ENCODE measurements at regions not wholly inside any gene's neighbourhood (a gene's known extent, or its start where the extent isn't known, plus 50 kb on each side); places are given as distances from the start of the nearest gene placed in this dataset.

DNA sequence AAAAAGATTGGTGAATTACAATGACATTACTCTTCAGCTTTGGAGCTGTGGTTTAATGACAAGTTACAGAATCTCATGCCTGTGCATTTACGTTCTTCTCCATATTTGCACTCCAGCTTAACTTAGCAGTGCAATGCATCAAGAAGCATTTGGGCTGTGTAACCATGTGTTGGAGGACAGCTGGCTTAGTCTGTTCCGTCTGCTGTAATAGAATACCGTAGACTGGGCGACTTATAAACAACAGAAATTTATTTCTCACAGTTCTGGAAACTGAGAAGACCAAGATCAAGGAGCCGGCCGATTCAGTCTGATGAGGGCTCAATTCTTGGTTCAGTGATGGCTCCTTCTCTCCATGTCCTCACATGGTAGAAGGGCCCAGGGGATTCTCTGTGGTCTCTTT, 943.5 kb downstream of the BCL11B start:
- TF ChIP-seq POLR2A (IDR thresholded peaks at IDR 0.05; ENCODE audit: low read depth, low read length) (no peak), SPI1 (IDR thresholded peaks at IDR 0.05; ENCODE audit: low read depth, low read length) (no peak), POLR2AphosphoS5 (IDR thresholded peaks at IDR 0.05; ENCODE audit: low read depth, low read length) (no peak), TAF1 (IDR thresholded peaks at IDR 0.05; ENCODE audit: low read depth, low read length) (no peak)

Measured in GM12891 (cell line).